Mesothelial cell of epicardium (in vitro differentiated cells): ENCODE measurements at regions not wholly inside any gene's neighbourhood (a gene's known extent, or its start where the extent isn't known, plus 50 kb on each side); places are given as distances from the start of the nearest gene placed in this dataset.

Experiments used
- DNase-seq, 2 experiments: peaks; one replicate each; pipeline ENCODE4 v3.0.0; 2021; ENCODE audit warnings: low spot score in 2 of 2; ENCODE audit not compliant: unreplicated experiment in 2 of 2
- H3K27ac Mint-ChIP-seq: 2 replicates; pipeline ENCODE4 v1.8.0; 2021; ENCODE audit warnings: mixed read lengths
- H3K27me3 Mint-ChIP-seq: 2 replicates; pipeline ENCODE4 v1.8.0; 2021; ENCODE audit warnings: low read depth, mixed read lengths
- H3K36me3 Mint-ChIP-seq: 2 replicates; pipeline ENCODE4 v1.8.0; 2021; ENCODE audit warnings: mixed read lengths
- H3K4me1 Mint-ChIP-seq: 2 replicates; pipeline ENCODE4 v1.8.0; 2021; ENCODE audit warnings: mixed read lengths
- H3K4me3 Mint-ChIP-seq: 2 replicates; pipeline ENCODE4 v1.8.0; 2021; ENCODE audit warnings: mild to moderate bottlenecking, moderate library complexity, mixed read lengths
- H3K9me3 Mint-ChIP-seq: 2 replicates; pipeline ENCODE4 v1.8.0; 2021; ENCODE audit warnings: mixed read lengths
- CTCF ChIP-seq: fragments of 200-600 bp; sonication (generic); IDR thresholded peaks from one replicate; pipeline ENCODE4 v1.5.0; 2021; ENCODE audit warnings: antibody characterized with exemption; ENCODE audit not compliant: unreplicated experiment

DNA sequence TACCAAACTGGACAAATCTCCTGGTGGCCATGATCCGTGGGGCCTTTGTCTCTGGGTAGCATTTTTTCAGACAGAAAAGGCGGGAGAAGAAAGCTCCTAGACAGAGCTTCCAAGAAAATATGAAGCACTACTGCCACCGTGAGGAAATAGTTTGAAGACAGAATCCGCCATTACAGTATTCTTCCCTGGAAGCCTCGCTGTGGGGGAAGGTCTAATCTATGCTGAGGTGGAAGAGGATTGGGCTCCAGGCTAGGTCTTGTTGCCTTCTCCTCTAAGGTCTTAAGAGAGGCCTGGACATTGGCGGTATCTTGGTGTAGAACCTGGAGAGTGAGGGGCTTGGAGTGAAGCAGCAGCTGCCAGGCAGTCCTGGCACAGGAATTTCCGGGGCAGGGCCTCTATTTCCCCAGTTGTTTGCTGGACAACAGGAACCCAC lies 218.9 kb downstream of the OR13H1 start:
- no peak for DNase-seq
- Mint-ChIP-seq H3K9me3 (peaks cover 13% of the 10 kb centered on the region), H3K4me1 (no peaks in the 10 kb centered on the region), H3K27ac (no peak overlapping the region), H3K36me3 (peaks cover 56% of the 10 kb centered on the region), H3K4me3 (no peak overlapping the region), H3K27me3 (no peaks in the 10 kb centered on the region)
- TF ChIP-seq CTCF = no peak

DNA sequence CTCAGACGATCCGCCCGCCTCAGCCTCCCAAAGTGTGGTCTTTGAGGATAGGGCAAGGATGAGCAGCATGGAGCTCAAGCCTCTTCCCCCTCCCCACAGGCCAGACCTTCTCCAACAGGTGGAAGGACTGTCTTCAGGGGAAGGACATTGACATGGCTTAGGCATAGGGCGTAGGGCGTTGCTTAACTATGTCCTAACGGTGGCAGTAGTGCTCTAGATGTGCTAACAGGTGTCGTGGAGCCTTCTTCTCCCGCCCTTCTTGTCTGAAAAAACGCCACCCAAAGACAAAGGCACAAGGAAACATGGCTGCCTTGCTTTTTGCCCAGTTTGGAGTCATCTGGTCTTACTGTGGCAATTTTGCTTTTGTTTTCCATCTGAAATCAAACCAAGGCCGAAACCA lies 219.8 kb downstream of the OR13H1 start:
- Mint-ChIP-seq H3K27me3 (no peaks in the 10 kb centered on the region), H3K4me1 (no peaks in the 10 kb centered on the region), H3K36me3 (peaks cover 64% of the 10 kb centered on the region), H3K4me3 (no peak overlapping the region), H3K9me3 (peaks cover 13% of the 10 kb centered on the region), H3K27ac (no peak overlapping the region)
- no peak for DNase-seq
- TF ChIP-seq CTCF = no peak

DNA sequence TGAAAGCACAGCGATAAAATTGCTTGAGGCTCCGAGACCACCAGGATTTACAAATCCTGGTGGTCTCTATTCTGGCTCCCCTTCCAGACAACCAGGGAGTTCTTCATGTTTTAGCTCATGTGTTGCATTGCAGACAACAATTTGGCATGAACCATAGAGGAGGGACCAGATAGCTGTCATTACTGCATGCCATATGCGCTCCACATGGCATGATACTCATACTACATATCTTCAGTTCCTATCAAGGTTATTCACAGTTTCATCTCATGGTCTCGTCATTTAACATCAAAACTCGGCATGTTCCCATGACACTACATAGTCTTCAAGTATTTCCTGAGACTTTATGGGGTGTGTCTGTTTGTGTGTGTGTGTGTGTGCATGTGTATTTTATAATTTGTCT lies 220.3 kb downstream of the OR13H1 start:
- H3K27me3 Mint-ChIP-seq = no peaks in the 10 kb centered on the region
- H3K4me3 Mint-ChIP-seq = no peak overlapping the region
- DNase-seq = no peak
- no peaks in the 10 kb centered on the region for H3K4me1 Mint-ChIP-seq
- H3K36me3 Mint-ChIP-seq = peaks cover 63% of the 10 kb centered on the region
- H3K9me3 Mint-ChIP-seq = peaks cover 13% of the 10 kb centered on the region
- no peak overlapping the region for H3K27ac Mint-ChIP-seq
- no peak for TF ChIP-seq CTCF

GRCh38 chrX:131778269-131779218 lies 234.7 kb downstream of the OR13H1 start:
- no peak overlapping the region for H3K27ac Mint-ChIP-seq
- no peak for TF ChIP-seq CTCF
- H3K27me3 Mint-ChIP-seq = no peaks in the 10 kb centered on the region
- H3K4me3 Mint-ChIP-seq = no peak overlapping the region
- H3K36me3 Mint-ChIP-seq = peaks cover 62% of the 10 kb centered on the region
- H3K9me3 Mint-ChIP-seq = no peaks in the 10 kb centered on the region
- no peak for DNase-seq
- no peaks in the 10 kb centered on the region for H3K4me1 Mint-ChIP-seq

GRCh38 chrX:131779306-131779705 lies 235.4 kb downstream of the OR13H1 start:
- no peak for DNase-seq
- peaks cover 63% of the 10 kb centered on the region for H3K36me3 Mint-ChIP-seq
- no peaks in the 10 kb centered on the region for H3K27me3 Mint-ChIP-seq
- H3K4me3 Mint-ChIP-seq = no peak overlapping the region
- no peaks in the 10 kb centered on the region for H3K9me3 Mint-ChIP-seq
- TF ChIP-seq CTCF = no peak
- H3K27ac Mint-ChIP-seq = no peak overlapping the region
- H3K4me1 Mint-ChIP-seq = no peaks in the 10 kb centered on the region
